CD4-positive, alpha-beta T cell (primary cell): ENCODE measurements at regions not wholly inside any gene's neighbourhood (a gene's known extent, or its start where the extent isn't known, plus 50 kb on each side); places are given as distances from the start of the nearest gene placed in this dataset.

Source experiments
- ATAC-seq: fragments of 200-7000 bp; cut with Tn5 transposase; one replicate; pipeline ENCODE4 v1.10.0; 2022; ENCODE audit warnings: mild to moderate bottlenecking; ENCODE audit not compliant: poor library complexity
- CTCF ChIA-PET: fragments of 350-600 bp; sonication (Branson Sonifier 250); formaldehyde crosslinking; loops from one replicate; lab custom pipeline; 2021; ENCODE audit warnings: antibody characterized with exemption, inconsistent platforms; lab: Charles Lee
- POLR2A ChIA-PET: fragments of 350-600 bp; sonication (Branson Sonifier 250); formaldehyde crosslinking; loops from one replicate; lab custom pipeline; 2021; ENCODE audit warnings: antibody characterized with exemption, inconsistent platforms; lab: Charles Lee
- DNase-seq, 14 experiments: peaks; one replicate each; pipeline ENCODE4 v3.0.0-alpha.2; 2013 to 2020; ENCODE audit warnings: mixed read lengths in 2 of 14
- H3K27ac ChIP-seq, 2 donors: one replicate each; pipeline versions ENCODE4 v1.5.1 to v1.7.0; 2013; ENCODE audit warnings: low read length in 2 of 2, low read depth in 1 of 2, mild to moderate bottlenecking in 1 of 2
- H3K27me3 ChIP-seq, 2 experiments: 1 replicate in 1 of 2; 2 replicates in 1 of 2; pipeline versions ENCODE4 v1.6.1 to v1.7.0; 2013; ENCODE audit warnings: low read length in 2 of 2, control low read depth in 1 of 2, mild to moderate bottlenecking in 1 of 2, moderate library complexity in 1 of 2; ENCODE audit not compliant: insufficient read depth in 2 of 2, control insufficient read depth in 1 of 2
- H3K36me3 ChIP-seq: one replicate; pipeline ENCODE4 v1.6.1; 2013; ENCODE audit warnings: low read length, control low read depth; ENCODE audit not compliant: insufficient read depth
- H3K4me1 ChIP-seq: one replicate; pipeline ENCODE4 v1.6.1; 2013; ENCODE audit warnings: low read length, control low read depth; ENCODE audit not compliant: insufficient read depth
- H3K4me3 ChIP-seq: one replicate; pipeline ENCODE4 v1.5.1; 2013; ENCODE audit warnings: mild to moderate bottlenecking, low read length, moderate library complexity
- H3K9me3 ChIP-seq, 2 experiments: 1 replicate in 1 of 2; 2 replicates in 1 of 2; pipeline versions ENCODE4 v1.6.1 to v1.7.0; 2013; ENCODE audit warnings: low read length in 2 of 2, mild to moderate bottlenecking in 2 of 2, control low read depth in 1 of 2, moderate library complexity in 1 of 2; ENCODE audit not compliant: control insufficient read depth in 1 of 2, insufficient read depth in 1 of 2
- H3K27ac Mint-ChIP-seq: one replicate; pipeline ENCODE4 v1.8.0; 2020; ENCODE audit warnings: mixed read lengths
- H3K27me3 Mint-ChIP-seq: one replicate; pipeline ENCODE4 v1.8.0; 2021; ENCODE audit warnings: mixed read lengths
- H3K36me3 Mint-ChIP-seq: one replicate; pipeline ENCODE4 v1.8.0; 2021; ENCODE audit warnings: low read depth, mixed read lengths
- H3K4me1 Mint-ChIP-seq: one replicate; pipeline ENCODE4 v1.8.0; 2021; ENCODE audit warnings: low read depth, mixed read lengths
- H3K4me3 Mint-ChIP-seq: one replicate; pipeline ENCODE4 v1.8.0; 2020; ENCODE audit warnings: mild to moderate bottlenecking, mixed read lengths
- H3K9me3 Mint-ChIP-seq: one replicate; pipeline ENCODE4 v1.8.0; 2020; ENCODE audit warnings: mixed read lengths
- CTCF ChIP-seq: fragments of 200-600 bp; IDR thresholded peaks from one replicate; pipeline ENCODE4 v1.8.0; 2022; ENCODE audit warnings: antibody characterized with exemption, mild to moderate bottlenecking
- intact Hi-C, 2 experiments: fragments of 100-400 bp; cut with DNase I in 1 of 2; cut with micrococcal nuclease in 1 of 2; formaldehyde crosslinking; loops; one replicate each; pipeline versions ENCODE4 v1.15.1 to v1.9.0; 2023 to 2025; cut with DNase I, micrococcal nuclease

- Histone ChIP-seq H3K4me1 (no peaks in the 10 kb centered on the region), H3K4me3 (no peak overlapping the region), H3K36me3 (no peaks in the 10 kb centered on the region), H3K27me3 (no peaks in the 10 kb centered on the region), H3K27ac (no peak overlapping the region), H3K9me3 (no peaks in the 10 kb centered on the region)
- Mint-ChIP-seq H3K36me3 (no peaks in the 10 kb centered on the region), H3K9me3 (no peaks in the 10 kb centered on the region), H3K27ac (no peak overlapping the region), H3K4me3 (no peak overlapping the region), H3K27me3 (no peaks in the 10 kb centered on the region), H3K4me1 (no peaks in the 10 kb centered on the region)
- no peak for DNase-seq
- ATAC-seq: no peak
- ChIA-PET POLR2A (no interaction called here), CTCF (no interaction called here)
- intact Hi-C loops: no loop called here
- TF ChIP-seq CTCF: no peak
Measured at GRCh38 chr6:23180504-23181293, 611.3 kb downstream of the HDGFL1 start.

DNA sequence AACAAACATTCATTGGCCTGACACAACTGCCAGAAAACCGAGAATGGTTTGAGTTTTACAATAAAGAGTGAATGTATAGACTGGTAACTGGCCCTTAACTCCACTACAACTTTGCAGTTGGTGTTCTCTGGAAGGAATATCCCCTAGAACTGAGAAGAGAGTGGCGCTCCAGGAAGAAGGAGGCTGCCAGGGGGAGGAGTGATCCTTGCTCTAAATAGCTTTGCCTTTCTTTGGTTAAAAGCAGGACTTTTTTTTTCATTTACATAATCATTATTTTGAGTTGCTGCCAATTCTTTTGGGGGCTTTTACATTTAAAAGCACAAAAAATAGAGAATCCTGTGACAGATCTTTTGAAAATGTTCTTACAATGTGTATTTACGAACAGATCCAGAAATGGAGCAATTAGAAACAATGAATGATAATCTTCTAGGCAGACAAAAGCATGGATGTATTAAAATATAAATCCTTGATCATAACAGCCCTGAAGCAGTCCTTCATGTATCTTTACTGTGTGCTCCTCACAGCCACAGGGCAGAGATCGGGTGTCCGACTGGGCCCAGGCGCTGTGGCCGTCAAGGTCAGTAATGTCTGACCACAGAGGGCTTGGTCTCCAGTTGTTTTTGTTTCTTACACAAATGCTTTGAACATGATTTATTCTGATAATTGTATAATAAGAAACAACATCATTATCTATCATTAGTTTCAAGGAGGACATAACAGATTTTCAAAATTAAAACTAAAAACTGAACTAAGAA, 612.2 kb downstream of the HDGFL1 start:
- intact Hi-C loops: no loop called here
- no peaks in the 10 kb centered on the region for H3K4me1 Mint-ChIP-seq
- H3K4me3 Mint-ChIP-seq: no peak overlapping the region
- Histone ChIP-seq H3K4me1 (no peaks in the 10 kb centered on the region), H3K27ac (no peak overlapping the region), H3K36me3 (no peaks in the 10 kb centered on the region), H3K9me3 (no peaks in the 10 kb centered on the region), H3K4me3 (no peak overlapping the region), H3K27me3 (no peaks in the 10 kb centered on the region)
- CTCF ChIA-PET: no interaction called here
- no peaks in the 10 kb centered on the region for H3K27me3 Mint-ChIP-seq
- H3K36me3 Mint-ChIP-seq: no peaks in the 10 kb centered on the region
- no peak for TF ChIP-seq CTCF
- DNase-seq (no peak), ATAC-seq (no peak)
- H3K9me3 Mint-ChIP-seq: no peaks in the 10 kb centered on the region
- H3K27ac Mint-ChIP-seq: no peak overlapping the region
- POLR2A ChIA-PET: no interaction called here

- no peak overlapping the region for H3K27ac ChIP-seq
- no peaks in the 10 kb centered on the region for H3K27me3 ChIP-seq
- Mint-ChIP-seq H3K36me3 (no peaks in the 10 kb centered on the region), H3K9me3 (no peaks in the 10 kb centered on the region), H3K4me1 (no peaks in the 10 kb centered on the region), H3K4me3 (no peak overlapping the region), H3K27ac (no peak overlapping the region), H3K27me3 (no peaks in the 10 kb centered on the region)
- no peak for ATAC-seq
- CTCF ChIA-PET: no interaction called here
- H3K4me1 ChIP-seq: no peaks in the 10 kb centered on the region
- no peaks in the 10 kb centered on the region for H3K9me3 ChIP-seq
- DNase-seq: no peak
- POLR2A ChIA-PET: no interaction called here
- H3K36me3 ChIP-seq: no peaks in the 10 kb centered on the region
- no peak overlapping the region for H3K4me3 ChIP-seq
- intact Hi-C loops: no loop called here
- TF ChIP-seq CTCF: no peak
Measured at GRCh38 chr6:23183846-23184245, 614.5 kb downstream of the HDGFL1 start.
